GM21390 (cell line): ENCODE measurements at regions not wholly inside any gene's neighbourhood (a gene's known extent, or its start where the extent isn't known, plus 50 kb on each side); places are given as distances from the start of the nearest gene placed in this dataset.
A peak's percentile ranks its signal among the peaks of the same experiment; 100 is the strongest.

Experiments used
- ATAC-seq: cut with Tn5 transposase; IDR thresholded peaks from one replicate; pipeline ENCODE4 v1.9.1; 2021; ENCODE audit not compliant: unreplicated experiment

DNA sequence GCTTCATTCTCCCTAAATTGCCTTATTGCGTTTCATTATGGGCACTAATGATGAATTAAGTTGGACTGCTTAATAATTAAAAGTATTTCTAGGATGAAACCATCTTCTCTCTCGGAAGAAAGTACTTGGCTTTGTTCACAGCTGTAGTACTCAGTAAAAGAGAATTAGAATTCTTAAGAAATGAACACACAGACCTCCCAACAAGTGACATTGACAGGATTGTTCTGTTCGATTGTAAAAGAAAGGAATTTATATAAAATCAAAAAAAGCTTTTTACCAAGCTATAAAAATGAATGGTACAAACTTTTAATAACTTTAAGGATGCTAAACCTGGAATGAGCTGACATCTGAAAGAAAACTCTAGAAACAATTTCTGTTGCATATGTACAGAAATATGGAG, 416.4 kb upstream of the THRB start:
- ATAC-seq = no peak

DNA sequence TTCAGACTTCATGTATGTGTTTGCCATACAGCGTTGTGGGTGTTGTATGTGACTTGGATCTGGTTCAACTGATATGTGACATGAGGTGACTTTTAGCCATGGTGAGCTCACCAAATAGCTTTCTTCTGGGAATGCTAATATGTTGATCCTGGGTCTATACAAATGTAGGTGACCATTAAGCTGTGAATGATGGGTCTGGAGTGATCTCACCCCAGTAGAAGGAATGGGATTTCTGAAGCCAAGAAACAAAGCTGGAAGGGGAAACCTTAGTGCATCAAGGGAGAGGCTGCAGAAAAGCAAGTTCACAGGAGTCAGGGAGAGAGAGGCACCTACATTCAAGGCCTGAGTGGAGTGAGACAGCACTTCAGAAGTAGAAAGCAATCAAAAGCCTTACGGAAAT, 421.0 kb upstream of the THRB start:
- ATAC-seq = no peak

DNA sequence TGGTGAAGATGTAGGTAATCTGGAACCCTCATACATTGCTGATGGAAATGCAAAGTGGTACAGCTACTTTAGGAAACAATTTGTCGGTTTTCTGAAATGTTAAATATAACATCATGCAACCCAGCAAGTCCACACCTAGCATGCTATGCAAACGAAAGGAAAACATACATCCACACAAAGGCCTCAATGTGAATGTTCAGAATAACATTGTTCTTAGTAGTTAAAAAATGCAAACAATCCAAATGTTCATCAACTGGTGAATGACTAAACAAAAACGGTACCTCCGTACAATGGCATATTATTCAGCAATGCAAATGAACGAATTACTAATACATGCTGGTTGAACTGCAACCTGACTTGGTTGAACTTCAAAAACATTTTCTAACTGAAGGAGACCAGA, 423.3 kb upstream of the THRB start:
- no peak for ATAC-seq

- no peak for ATAC-seq
Measured at GRCh38 chr3:24923570-24923969, 428.9 kb upstream of the THRB start.

- ATAC-seq = no peak
Measured at GRCh38 chr3:24929521-24929920, 434.9 kb upstream of the THRB start.

GRCh38 chr3:24933401-24933800, 438.8 kb upstream of the THRB start:
- no peak for ATAC-seq

DNA sequence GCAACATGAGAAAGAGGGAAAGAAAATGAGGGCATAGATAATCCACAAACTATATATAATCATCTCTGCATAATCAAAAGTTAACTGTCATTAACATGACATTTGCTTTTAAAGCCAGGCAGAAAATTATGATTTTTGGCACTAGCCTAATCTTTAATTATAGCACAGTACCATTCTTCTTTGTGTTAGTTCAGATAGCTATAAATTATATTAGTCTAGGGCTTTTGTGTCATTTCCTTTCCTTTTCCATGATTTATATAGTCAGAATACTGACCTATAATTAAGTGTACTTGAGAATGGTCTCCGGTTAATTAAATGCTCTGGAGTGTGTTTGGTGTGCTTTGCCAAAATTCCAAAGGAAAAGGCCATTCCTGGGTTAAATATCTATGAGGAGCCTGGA, 441.9 kb upstream of the THRB start:
- ATAC-seq = no peak

DNA sequence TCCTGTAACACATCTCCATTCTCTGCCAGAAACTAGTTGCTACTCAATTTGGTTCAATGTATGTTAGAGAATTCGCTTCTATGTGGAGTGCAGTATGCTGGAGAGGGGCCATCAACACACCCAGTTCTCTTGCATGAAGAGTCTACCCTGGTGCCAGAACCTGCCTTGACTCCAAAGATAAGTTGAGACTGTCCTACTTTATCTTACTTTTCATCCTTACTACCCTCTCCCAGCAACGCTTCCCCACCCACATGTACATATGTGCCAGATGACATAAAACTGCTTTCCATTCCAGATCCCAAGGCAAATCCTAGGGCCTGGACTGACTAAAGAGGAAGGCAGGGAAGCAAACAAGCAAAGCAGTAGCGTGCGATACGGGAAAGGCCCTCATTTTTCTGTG, 442.6 kb upstream of the THRB start:
- ATAC-seq = no peak

- no peak for ATAC-seq
Measured at GRCh38 chr3:24937780-24938179, 443.1 kb upstream of the THRB start.

GRCh38 chr3:24943961-24944360, 449.3 kb upstream of the THRB start:
- no peak for ATAC-seq

DNA sequence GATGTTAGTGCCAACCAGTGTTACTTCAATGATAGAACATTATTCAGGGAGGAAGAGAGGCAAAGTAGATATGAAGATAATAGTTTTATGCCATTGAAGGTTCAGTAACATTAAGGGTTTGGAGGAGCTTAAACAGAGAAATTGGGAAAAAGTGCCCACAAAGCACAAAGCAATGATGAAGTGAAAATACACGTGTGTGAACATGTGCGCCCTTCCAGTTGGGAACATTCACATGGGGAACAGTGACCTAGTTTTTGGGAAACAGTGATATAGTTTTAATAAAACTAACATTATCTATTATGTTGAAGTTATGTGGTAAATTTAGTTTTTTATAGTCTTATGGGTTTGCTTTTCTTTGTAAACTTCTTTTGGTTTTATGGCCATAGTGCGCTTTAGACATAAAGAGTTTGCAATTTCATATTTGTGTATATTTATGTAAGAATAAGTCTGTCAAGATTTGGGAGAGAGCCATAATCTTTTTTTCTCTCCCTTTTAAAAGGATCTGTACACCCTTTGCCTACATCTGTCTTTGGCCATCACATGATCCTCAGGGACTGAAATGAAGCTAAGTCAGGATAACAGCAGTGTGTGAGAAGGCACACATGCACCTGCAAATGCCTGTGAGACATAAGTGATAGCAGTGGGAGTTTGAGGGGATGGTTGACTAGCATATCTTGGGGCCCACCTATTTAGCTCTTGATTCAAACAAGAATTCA, 450.3 kb upstream of the THRB start:
- ATAC-seq = no peak

DNA sequence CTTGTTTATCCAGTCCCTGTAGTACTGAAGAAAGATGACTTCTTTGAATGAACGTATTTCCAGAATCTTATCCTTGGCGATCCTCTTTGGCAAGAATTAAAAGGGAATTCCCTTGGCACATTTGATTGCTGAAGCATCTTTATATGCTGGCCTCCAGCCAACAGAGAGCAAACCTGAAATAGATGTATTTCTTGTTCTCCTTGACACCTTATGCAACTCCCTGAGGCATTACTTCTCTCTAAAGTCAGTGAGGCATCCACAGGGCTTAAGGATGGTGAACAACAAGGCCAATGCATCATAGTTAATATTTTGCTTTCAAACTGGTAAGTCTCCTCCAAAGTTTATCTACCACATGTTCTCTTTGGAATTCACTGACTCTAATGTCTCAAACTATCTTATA, 450.9 kb upstream of the THRB start:
- ATAC-seq = no peak

DNA sequence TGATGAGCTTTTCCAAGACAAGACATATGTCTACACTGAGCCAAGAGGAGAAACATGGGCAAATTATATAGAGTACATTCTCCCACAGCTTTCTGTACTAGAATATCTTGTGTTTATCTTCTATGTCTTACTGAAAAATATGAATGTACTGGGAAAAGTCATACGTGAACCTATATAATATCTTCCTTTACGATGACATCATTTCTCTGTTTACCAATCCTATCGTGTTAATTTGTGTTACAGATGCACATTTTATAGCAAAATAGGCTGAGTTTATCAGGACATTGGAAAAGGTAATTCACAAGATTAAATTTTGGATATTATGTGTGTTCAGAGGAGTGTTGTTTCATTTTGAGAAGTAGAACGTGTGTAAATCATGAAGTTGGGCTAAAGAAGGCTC, 452.5 kb upstream of the THRB start:
- no peak for ATAC-seq

GRCh38 chr3:24951180-24951579, 456.5 kb upstream of the THRB start:
- no peak for ATAC-seq

DNA sequence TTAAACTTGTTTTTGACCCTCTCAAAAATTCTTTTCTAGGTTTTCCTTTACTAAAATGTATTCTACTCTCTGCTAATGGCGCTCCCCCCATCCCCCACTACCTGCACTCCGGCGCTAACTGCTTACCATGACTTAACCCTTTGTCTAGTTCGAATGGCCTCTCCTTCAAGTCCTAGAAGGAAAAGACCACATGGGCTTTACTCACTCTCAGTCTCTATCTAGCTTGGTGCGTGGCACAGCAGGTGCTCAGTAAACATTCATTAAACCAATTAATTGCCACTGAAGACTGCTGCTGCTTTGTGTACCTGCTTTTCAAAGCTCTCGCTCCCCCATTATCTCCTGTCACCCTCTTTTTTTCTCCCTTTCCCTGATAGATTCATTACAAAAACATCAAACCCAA, 457.7 kb upstream of the THRB start:
- ATAC-seq = no peak

- no peak for ATAC-seq
Measured at GRCh38 chr3:24953060-24953771, 458.6 kb upstream of the THRB start.

DNA sequence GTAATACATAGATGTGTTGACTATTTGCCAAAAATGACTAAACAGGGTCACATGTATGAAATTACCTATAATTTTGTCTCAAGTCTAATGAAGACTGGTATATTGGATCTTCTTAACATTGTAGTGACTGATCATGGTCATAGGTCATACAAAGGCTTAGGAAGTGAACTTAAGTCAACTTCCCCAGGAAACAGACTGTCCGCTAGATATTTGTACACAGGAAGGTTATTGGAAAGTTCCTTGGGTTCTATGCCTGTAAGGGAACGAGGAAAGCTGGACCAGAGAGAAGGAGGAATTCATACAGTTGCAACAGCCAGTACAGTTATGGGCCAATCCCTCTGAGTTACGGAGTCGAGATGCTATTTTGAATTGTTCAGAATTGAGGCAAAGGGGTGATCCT, 462.0 kb upstream of the THRB start:
- no peak for ATAC-seq

DNA sequence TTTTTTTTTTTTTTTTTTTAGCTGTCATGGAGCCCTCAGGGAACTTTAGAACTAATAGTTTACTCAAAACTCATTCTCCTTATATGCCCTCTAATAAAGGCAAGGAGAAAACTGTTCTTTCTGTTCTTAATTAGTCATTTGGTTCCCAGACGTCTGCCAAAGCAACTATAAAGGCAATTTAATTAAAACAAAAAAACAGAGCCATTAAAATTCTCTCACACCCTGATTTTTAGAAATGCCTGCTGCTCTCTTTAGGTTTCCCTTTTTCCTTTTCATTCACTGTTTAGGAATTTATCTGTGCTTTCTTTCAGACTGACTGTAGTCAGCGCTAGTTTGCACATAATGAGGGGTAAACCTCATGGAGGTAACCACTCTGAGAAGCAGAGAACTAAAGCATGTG, 463.6 kb upstream of the THRB start:
- ATAC-seq = no peak

DNA sequence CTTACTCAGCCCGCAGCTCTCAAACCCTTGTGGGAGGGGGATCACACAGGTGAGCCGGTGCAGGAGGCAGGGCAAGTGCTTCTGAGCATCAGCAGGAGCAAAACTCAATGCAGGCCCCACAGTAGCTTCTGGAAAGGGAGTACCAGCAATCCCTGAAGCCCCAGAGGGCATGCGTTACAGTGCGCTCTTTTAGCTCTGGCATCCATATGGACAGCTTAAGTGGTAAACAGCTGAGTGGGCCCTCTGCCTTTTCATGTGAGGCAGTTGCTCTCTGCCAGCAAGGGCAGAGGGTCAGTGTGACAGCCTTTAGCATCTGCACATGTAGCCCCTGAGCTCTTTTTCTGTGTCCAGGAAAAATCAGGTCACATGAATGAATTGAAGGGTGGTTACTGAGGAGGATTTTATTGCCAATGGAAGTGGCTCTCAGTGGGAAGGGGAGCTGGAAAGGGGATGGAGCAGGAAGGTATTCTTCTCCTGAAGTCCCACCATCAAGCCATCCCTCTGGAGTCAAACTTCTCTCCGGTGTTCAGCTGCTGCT, 464.3 kb upstream of the THRB start:
- no peak for ATAC-seq

DNA sequence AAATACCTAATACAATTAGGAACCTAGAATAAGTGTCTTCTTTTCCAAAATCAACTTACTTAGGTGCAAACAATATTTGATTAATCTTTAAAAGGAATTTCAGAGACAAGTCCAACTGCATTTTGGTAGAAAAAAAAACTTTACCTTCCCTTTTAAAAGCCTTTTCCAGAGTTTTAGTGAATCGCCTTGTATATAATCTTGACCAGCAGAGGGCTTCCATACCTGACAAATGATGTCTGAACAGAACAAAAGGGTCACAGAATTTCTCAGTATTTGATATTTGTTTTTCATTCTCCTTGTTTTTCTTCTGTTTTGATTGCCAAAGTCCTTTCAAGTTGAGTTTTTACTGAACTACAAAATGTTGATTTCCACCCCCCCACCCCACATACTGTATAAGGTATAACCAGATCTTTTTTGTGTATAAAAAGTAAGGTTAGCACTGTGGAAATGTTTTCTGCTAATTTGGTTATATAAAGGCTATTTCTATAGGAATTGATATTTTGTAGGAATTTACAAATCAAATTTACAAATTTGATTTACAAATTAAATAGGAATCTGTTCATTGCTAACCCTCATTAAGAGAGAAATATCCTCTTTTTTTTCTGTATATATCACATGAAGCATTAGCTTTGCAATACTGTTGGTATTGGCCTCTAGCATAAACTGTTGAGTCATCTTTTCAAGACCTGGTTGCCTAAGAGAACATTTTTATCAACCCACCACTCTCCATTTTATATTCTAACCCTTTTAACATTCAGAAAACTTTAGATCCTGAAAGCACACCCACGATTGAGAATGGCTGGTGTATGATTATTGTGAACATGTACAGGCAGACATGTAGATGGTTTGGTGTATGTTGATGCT, 464.1 kb upstream of the RARB start:
- peak; percentile 55 for ATAC-seq

GRCh38 chr3:24965706-24966385, 462.2 kb upstream of the RARB start:
- no peak for ATAC-seq
